Progenitor cell of endocrine pancreas (in vitro differentiated cells): ENCODE measurements at regions not wholly inside any gene's neighbourhood (a gene's known extent, or its start where the extent isn't known, plus 50 kb on each side); places are given as distances from the start of the nearest gene placed in this dataset.
"Not testable (repeated sequence)": the region's sequence is repeated elsewhere in the genome, so short reads cannot be mapped to it uniquely, and the experiment has no call there.

ENCODE experiments used
- DNase-seq: peaks from one replicate; pipeline ENCODE4 v3.0.0; 2021; ENCODE audit warnings: low spot score; ENCODE audit not compliant: unreplicated experiment
- H3K27ac Mint-ChIP-seq: 2 replicates; pipeline ENCODE4 v1.8.0; 2021; ENCODE audit warnings: mild to moderate bottlenecking, moderate library complexity, mixed read lengths
- H3K27me3 Mint-ChIP-seq: 2 replicates; pipeline ENCODE4 v1.8.0; 2021; ENCODE audit warnings: mixed read lengths
- H3K36me3 Mint-ChIP-seq: 2 replicates; pipeline ENCODE4 v1.8.0; 2022; ENCODE audit warnings: mixed read lengths; ENCODE audit not compliant: insufficient read depth
- H3K4me1 Mint-ChIP-seq: 2 replicates; pipeline ENCODE4 v1.8.0; 2021; ENCODE audit warnings: low read depth, mixed read lengths
- H3K4me3 Mint-ChIP-seq: 2 replicates; pipeline ENCODE4 v1.8.0; 2021; ENCODE audit warnings: low read depth, mild to moderate bottlenecking, moderate library complexity, mixed read lengths
- H3K9me3 Mint-ChIP-seq: 2 replicates; pipeline ENCODE4 v1.8.0; 2021; ENCODE audit warnings: low read depth, mixed read lengths
- TF ChIP-seq, protein P1 (sequence below): fragments of 200-600 bp; sonication (generic); IDR thresholded peaks from one replicate; pipeline ENCODE4 v1.5.0; 2021; ENCODE audit warnings: antibody characterized with exemption, mild to moderate bottlenecking; ENCODE audit not compliant: unreplicated experiment

- no peak for DNase-seq
- TF ChIP-seq, protein P1, sequence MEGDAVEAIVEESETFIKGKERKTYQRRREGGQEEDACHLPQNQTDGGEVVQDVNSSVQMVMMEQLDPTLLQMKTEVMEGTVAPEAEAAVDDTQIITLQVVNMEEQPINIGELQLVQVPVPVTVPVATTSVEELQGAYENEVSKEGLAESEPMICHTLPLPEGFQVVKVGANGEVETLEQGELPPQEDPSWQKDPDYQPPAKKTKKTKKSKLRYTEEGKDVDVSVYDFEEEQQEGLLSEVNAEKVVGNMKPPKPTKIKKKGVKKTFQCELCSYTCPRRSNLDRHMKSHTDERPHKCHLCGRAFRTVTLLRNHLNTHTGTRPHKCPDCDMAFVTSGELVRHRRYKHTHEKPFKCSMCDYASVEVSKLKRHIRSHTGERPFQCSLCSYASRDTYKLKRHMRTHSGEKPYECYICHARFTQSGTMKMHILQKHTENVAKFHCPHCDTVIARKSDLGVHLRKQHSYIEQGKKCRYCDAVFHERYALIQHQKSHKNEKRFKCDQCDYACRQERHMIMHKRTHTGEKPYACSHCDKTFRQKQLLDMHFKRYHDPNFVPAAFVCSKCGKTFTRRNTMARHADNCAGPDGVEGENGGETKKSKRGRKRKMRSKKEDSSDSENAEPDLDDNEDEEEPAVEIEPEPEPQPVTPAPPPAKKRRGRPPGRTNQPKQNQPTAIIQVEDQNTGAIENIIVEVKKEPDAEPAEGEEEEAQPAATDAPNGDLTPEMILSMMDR = no peak
- Mint-ChIP-seq H3K4me1 (peaks cover 15% of the 10 kb centered on the region), H3K9me3 (peaks cover 6% of the 10 kb centered on the region), H3K27me3 (no peaks in the 10 kb centered on the region), H3K27ac (peak overlapping the region; percentile 90), H3K36me3 (peaks cover 2% of the 10 kb centered on the region), H3K4me3 (no peak overlapping the region)
These were observed 1034.8 kb upstream of the SPRY2 start for GRCh38 chr13:81375709-81376108.

GRCh38 chr13:81362711-81363110 is 1021.8 kb upstream of the SPRY2 start:
- not testable (repeated sequence) for DNase-seq, H3K27me3 Mint-ChIP-seq, H3K27ac Mint-ChIP-seq, H3K4me3 Mint-ChIP-seq, H3K4me1 Mint-ChIP-seq
- peaks cover 11% of the 10 kb centered on the region for H3K36me3 Mint-ChIP-seq
- H3K9me3 Mint-ChIP-seq = peaks cover 38% of the 10 kb centered on the region

- H3K4me1 Mint-ChIP-seq = peaks cover 10% of the 10 kb centered on the region
- no peaks in the 10 kb centered on the region for H3K36me3 Mint-ChIP-seq
- peaks cover 4% of the 10 kb centered on the region for H3K9me3 Mint-ChIP-seq
- no peak overlapping the region for H3K27ac Mint-ChIP-seq
- DNase-seq = no peak
- TF ChIP-seq, protein P1 = no peak
- no peak overlapping the region for H3K4me3 Mint-ChIP-seq
- H3K27me3 Mint-ChIP-seq = no peaks in the 10 kb centered on the region
These were observed 1009.1 kb upstream of the SPRY2 start for GRCh38 chr13:81350056-81350455.

DNA sequence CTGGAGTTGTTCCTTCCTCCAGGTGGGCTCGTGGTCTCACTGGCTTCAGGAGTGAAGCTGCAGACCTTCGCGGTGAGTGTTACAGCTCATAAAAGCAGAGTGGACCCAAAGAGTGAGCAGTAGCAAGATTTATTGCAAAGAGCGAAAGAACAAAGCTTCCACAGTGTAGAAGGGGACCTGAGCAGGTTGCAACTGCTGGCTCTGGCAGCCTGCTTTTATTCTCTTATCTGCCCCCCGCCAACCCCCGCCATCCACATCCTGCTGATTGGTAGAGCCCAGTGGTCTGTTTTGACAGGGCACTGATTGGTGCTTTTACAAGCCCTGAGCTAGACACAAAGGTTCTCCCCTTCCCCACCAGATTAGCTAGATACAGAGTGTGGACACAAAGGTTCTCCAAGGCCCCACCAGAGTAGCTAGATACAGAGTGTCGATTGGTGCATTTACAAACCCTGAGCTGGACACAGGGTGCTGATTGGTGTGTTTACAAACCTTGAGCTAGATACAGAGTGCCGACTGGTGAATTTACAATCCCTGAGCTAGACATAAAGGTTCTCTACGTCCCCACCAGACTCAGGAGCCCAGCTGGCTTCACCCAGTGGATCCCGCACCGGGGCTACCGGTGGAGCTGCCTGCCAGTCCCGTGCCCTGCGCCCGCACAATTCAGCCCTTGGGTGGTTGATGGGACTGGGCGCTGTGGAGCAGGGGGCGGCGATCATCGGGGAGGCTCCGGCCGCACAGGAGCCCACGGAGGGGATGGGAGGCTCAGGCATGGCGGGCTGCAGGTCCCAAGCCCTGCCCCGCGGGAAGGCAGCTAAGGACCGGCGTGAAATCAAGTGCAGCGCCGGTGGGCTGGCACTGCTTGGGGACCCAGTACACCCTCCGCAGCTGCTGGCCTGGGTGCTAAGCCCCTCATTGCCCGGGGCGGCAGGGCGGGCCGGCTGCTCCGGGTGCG is 999.5 kb upstream of the SPRY2 start:
- H3K36me3 Mint-ChIP-seq, H3K9me3 Mint-ChIP-seq, H3K4me3 Mint-ChIP-seq, H3K4me1 Mint-ChIP-seq, H3K27ac Mint-ChIP-seq, H3K27me3 Mint-ChIP-seq, DNase-seq: not testable (repeated sequence)

DNA sequence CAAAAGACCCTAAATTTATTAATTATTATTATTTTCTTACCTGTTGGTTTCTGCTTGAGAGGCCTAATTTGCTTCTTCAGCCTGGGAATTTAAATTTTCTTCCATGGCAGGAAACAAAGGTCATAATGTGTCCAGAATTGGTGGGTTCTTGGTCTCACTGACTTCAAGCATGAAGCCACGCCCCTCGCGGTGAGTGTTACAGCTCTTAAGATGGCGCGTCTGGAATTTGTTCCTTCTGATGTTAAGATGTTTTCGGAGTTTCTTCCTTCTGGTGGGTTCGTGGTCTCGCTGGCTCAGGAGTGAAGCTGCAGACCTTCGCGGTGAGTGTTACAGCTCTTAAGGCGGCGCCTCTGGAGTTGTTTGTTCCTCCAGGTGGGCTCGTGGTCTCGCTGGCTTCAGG is 998.7 kb upstream of the SPRY2 start:
- H3K27me3 Mint-ChIP-seq, H3K4me3 Mint-ChIP-seq, H3K9me3 Mint-ChIP-seq, H3K36me3 Mint-ChIP-seq, DNase-seq, H3K4me1 Mint-ChIP-seq: not testable (repeated sequence)
- peak overlapping the region; percentile 77 for H3K27ac Mint-ChIP-seq

- no peak for DNase-seq
- TF ChIP-seq, protein P1 = no peak
- no peaks in the 10 kb centered on the region for H3K27me3 Mint-ChIP-seq
- H3K4me1 Mint-ChIP-seq = no peaks in the 10 kb centered on the region
- H3K36me3 Mint-ChIP-seq = no peaks in the 10 kb centered on the region
- H3K4me3 Mint-ChIP-seq = no peak overlapping the region
- H3K27ac Mint-ChIP-seq = no peak overlapping the region
- no peaks in the 10 kb centered on the region for H3K9me3 Mint-ChIP-seq
These were observed 993.6 kb upstream of the SPRY2 start for GRCh38 chr13:81334481-81334880.

DNA sequence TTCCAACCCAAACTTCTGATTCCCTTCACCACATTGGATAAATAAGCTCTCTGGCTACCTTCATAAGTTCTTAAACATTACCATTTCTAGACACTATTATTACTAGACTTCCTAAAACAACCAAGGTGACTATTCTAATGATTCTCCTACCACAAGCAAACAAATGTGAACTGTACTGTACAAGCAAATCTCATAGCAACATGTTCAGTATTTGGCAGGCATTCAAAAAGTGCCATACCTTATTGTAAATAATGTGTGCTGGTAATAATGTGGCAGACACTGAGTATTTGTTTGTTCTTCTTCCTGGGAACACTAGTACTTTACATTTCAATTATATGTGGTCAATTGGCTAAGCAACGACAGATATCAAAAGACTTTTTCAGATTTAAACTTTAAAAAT is 986.0 kb upstream of the SPRY2 start:
- H3K27ac Mint-ChIP-seq = no peak overlapping the region
- H3K27me3 Mint-ChIP-seq = no peaks in the 10 kb centered on the region
- H3K9me3 Mint-ChIP-seq = peaks cover 4% of the 10 kb centered on the region
- TF ChIP-seq, protein P1 = no peak
- no peaks in the 10 kb centered on the region for H3K4me1 Mint-ChIP-seq
- H3K36me3 Mint-ChIP-seq = no peaks in the 10 kb centered on the region
- no peak for DNase-seq
- H3K4me3 Mint-ChIP-seq = no peak overlapping the region
